ENCODE measurements at regions not wholly inside any gene's neighbourhood (a gene's known extent, or its start where the extent isn't known, plus 50 kb on each side); places are given as distances from the start of the nearest gene placed in this dataset.

DNA sequence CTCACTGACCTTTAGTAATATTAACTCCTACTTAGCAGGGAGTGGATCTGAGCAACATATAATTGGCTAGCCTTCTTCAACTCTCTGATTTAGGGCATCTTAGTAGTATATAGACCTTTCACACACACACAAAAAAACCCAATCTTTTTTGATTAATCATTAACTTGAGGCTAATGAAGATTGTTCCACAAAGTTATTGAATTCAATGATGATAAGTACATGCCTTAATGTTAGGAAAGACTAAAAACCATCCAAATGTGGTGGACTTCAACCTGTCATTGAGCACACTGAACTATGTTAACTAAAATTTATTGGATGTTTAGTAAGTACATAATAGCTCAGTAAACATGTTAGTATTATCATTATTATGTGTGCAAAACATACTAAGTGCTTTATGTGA lies 179.4 kb upstream of the SLC25A13 start:
- DNase-seq (ENCODE audit: low read depth) = no peak
- no peak overlapping the region for H3K4me3 ChIP-seq (ENCODE audit: low read depth, low read length)
- no peak for TF ChIP-seq CTCF (IDR thresholded peaks at IDR 0.05; ENCODE audit: insufficient read depth, low read length)

DNA sequence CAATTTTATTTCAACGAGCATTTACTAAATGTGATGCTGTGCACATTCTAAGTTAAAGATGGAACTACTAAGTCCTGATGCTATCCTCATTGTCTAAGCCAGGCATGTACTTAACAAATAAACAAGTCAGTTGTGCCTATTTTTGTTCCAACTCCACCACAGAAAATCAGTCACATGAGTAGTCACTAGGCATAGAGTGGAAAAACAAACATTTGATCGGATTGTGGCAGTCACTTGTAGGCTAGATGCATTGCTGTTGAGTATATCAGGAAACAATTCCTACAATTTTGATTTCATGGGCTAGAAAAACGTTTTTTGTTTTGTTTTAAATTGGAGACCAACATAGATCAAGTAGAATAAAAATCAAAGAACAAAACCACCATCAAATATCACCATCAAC lies 177.6 kb upstream of the SLC25A13 start:
- TF ChIP-seq CTCF (IDR thresholded peaks at IDR 0.05; ENCODE audit: insufficient read depth, low read length) = no peak
- no peak for DNase-seq (ENCODE audit: low read depth)

GRCh38 chr7:96497567-96497966 lies 175.7 kb upstream of the SLC25A13 start:
- H3K4me3 ChIP-seq (ENCODE audit: low read depth, low read length) = no peak overlapping the region
- no peak for TF ChIP-seq CTCF (IDR thresholded peaks at IDR 0.05; ENCODE audit: insufficient read depth, low read length)
- DNase-seq (ENCODE audit: low read depth) = no peak

More for the DNA sequence above, 177.6 kb upstream of the SLC25A13 start:
- H3K4me3 ChIP-seq (ENCODE audit: low read depth, low read length) = no peak overlapping the region

DNA sequence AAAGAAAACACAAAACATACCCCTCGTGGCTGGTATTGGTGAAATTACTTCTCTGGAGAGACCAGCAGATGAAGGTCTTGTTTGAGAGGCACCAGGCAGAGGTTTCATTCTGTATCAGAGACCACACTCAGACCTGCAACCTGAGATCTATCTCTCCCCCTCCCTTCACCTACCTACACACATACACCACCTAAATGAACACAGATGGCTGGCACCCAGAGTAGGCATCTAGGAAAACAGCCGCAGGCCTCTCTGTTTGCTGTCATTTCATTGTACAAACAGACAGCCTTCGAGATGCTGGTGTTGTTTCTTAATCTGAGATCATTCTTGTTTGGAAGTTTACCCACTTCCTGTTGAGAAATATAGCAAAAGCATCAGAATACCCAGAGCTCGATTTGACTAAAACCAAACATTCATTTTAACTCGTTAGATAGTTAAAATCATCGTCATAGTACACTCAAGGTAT lies 173.9 kb upstream of the SLC25A13 start:
- no peak for DNase-seq (ENCODE audit: low read depth)
- TF ChIP-seq CTCF (IDR thresholded peaks at IDR 0.05; ENCODE audit: insufficient read depth, low read length) = no peak
- H3K4me3 ChIP-seq (ENCODE audit: low read depth, low read length) = no peak overlapping the region

GRCh38 chr7:96486681-96487080 lies 164.8 kb upstream of the SLC25A13 start:
- no peak for TF ChIP-seq CTCF (IDR thresholded peaks at IDR 0.05; ENCODE audit: insufficient read depth, low read length)
- no peak for DNase-seq (ENCODE audit: low read depth)
- H3K4me3 ChIP-seq (ENCODE audit: low read depth, low read length) = no peak overlapping the region

DNA sequence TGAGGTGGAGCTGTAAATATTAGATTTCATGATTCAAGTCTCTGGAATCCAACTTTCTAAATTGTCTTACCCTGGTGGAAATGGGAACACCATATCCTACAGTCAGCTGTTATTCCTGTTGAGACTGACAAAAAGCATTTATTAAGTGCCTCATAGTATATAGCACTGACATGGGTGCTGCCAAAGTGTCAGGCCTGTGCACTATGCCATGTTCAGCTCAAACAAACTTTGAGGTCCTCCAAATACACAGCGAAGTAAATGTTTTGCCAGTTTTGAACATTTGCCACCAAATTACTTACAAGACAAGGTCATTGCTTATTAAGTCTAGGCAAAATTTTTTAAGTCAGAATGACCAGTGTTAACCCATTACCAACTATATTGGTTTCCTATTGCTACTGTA lies 162.9 kb upstream of the SLC25A13 start:
- no peak for TF ChIP-seq CTCF (IDR thresholded peaks at IDR 0.05; ENCODE audit: insufficient read depth, low read length)
- no peak overlapping the region for H3K4me3 ChIP-seq (ENCODE audit: low read depth, low read length)
- no peak for DNase-seq (ENCODE audit: low read depth)

- TF ChIP-seq CTCF (IDR thresholded peaks at IDR 0.05; ENCODE audit: insufficient read depth, low read length) = no peak
- no peak for DNase-seq (ENCODE audit: low read depth)
- H3K4me3 ChIP-seq (ENCODE audit: low read depth, low read length) = no peak overlapping the region
These were observed 162.2 kb upstream of the SLC25A13 start for GRCh38 chr7:96484091-96484490.

All from fibroblast of the aortic adventitia (primary cell).